T1000 (cell line): ENCODE measurements at regions not wholly inside any gene's neighbourhood (a gene's known extent, or its start where the extent isn't known, plus 50 kb on each side); places are given as distances from the start of the nearest gene placed in this dataset.
"Not testable (repeated sequence)": the region's sequence is repeated elsewhere in the genome, so short reads cannot be mapped to it uniquely, and the experiment has no call there.

Source experiments
- DNase-seq: peaks from one replicate; lab custom pipeline; 2025; ENCODE audit warnings: mixed read lengths; lab: John Stamatoyannopoulos, UW

DNA sequence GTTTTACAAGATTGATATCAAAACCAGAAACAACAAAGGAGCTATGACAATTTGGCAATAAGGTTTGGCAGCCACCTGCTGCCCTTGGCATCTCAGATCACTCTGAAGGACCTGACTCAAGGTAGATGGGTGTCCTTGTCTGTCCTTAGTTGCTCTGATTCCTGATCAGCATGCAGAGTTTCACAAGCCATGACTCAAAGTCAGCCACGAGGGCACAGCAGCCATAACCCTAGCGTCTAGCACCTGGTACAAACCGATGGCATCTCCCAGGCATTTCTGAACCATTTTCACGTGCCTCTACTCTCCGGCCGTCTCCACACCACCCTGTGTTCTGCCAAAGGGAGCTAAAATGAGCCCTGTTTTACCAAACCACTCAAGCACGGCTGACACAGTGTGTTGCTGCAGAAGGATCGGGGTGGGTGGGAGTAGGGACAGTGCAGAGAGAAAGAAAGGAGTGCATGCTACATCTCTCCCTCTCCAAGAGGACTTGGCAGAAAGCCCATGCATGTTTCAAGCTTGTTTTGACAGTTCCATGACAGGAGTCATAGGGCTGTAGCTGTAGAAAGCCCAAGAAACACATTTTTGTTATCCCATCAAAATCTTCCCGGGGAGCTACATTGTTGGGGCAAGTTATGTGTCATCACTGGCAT lies 297.3 kb downstream of the ABCC12 start:
- DNase-seq: no peak

- no peak for DNase-seq
Observed at GRCh38 chr16:47855431-47855830, 300.4 kb downstream of the ABCC12 start.

- DNase-seq: no peak
Observed at GRCh38 chr16:47854737-47855136, 301.1 kb downstream of the ABCC12 start.

DNA sequence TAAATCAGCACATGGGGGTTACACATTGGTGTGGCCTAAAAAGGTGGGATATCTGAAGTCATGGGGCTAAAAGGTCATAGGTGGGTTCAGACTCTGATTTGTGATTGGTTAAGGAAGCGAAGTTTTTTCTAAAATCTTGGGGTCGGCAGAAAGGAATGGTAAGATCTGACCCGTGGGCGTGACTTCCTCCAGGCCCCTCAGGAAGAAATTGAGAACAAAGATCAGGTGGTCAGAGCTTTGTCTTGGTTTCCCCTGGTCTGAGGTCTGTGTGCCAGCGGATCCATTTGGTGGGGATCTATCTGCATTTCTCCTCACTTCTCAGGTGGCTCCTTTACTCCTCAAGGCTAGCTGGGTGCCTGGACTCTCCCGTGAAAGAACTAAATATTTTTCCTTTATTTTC lies 302.8 kb downstream of the ABCC12 start:
- no peak for DNase-seq

- DNase-seq: no peak
Observed at GRCh38 chr16:47851146-47851545, 304.6 kb downstream of the ABCC12 start.

GRCh38 chr16:47849736-47850135 lies 306.1 kb downstream of the ABCC12 start:
- DNase-seq: no peak

- DNase-seq: no peak
Observed at GRCh38 chr16:47848421-47849109, 307.2 kb downstream of the ABCC12 start.

GRCh38 chr16:47847220-47847970 lies 308.4 kb downstream of the ABCC12 start:
- no peak for DNase-seq

DNA sequence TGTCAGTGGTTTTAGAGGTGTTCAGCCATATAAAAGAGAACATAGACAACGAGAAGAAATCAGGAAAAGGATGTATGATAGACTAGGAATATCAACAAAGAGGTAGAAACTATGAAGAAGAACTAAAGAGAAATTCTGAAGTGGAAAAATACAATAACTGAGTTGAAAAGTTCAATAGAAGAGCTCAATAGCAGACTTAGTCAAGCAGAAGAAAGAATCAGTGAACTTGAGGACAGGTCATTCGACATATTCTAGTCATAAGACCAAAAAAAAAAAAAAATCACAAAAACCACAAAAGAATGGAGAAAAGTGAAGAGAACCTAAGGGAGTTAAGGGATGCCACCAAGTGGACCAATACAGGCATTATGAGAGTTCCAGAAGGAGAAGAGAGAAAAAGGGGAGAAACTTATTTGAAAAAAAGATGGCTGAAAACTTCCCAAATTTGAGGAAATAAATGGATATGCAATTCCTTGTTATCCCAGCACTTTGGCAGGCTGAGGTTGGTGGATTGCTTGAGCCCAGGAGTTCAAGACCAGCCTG lies 321.2 kb downstream of the ABCC12 start:
- no peak for DNase-seq

GRCh38 chr16:47833771-47834170 lies 322.0 kb downstream of the ABCC12 start:
- DNase-seq: no peak

GRCh38 chr16:47829850-47830600 lies 325.8 kb downstream of the ABCC12 start:
- DNase-seq: no peak

GRCh38 chr16:47826070-47826469 lies 329.7 kb downstream of the ABCC12 start:
- DNase-seq: no peak

GRCh38 chr16:47817048-47817447 lies 338.7 kb downstream of the ABCC12 start:
- DNase-seq: no peak

DNA sequence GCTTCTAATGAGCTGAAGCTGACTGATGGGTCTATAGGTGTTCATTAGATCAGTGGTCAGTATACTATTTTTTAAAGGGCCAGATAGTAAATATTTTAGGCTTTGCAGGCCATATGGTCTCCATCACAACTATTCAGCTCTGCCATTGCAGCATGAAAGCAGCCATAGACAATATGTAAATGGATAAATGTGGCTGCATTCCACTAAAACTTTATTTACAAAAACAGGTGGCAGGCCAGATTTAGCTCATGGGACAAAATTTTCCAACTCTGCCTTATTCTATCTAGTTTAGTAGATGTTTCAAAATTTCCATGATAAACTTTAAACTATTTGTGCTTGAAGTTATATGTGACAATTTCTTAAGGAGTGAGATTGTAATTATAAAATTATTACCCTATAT lies 339.3 kb downstream of the ABCC12 start:
- no peak for DNase-seq

DNA sequence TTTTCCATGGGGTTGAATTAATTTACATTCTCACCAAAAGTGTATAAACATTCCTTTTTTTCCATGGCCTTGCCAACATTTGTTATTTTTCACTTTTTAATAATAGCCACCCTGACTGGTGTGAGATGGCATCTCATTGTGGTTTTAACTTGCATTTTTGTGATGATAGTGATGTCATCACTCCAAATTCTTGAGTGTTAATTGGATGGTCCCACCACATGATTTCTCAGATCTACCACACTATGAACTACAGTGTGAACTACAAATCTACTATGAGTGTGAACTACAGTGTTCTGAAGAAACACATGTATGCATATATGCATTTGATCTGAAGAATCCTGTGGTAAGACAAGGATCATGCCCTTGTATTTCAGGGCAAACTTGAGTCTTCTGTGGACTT lies 340.1 kb downstream of the ABCC12 start:
- no peak for DNase-seq

- not testable (repeated sequence) for DNase-seq
Observed at GRCh38 chr16:47811758-47812157, 344.0 kb downstream of the ABCC12 start.

DNA sequence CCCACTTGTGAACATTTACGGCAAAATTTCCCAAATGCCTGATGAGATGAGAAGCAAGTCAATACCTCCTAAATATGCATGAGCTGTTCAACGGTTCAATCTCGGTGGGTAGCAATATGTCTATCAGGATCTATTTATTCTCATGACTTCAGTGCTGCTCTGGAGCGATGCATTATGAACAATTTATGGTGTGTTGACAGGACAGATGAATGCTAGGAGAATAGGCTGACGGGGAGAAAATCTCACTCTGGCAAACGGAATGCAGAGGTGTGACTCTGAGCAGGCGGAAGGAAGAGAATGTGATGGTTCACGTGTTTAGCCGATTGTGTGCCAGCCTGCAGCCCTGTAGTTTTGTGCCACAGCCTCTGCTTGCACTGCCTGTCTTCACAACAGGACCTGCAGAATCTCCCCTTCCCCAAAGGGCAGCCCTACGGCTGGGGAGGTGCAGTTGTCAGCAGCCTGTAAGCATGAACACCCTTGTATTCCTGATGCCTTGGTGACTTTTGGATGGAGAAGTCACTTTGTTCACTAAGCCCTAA lies 345.2 kb downstream of the PHKB start:
- DNase-seq: no peak

- DNase-seq: no peak
Observed at GRCh38 chr16:47787696-47788095, 326.6 kb downstream of the PHKB start.

DNA sequence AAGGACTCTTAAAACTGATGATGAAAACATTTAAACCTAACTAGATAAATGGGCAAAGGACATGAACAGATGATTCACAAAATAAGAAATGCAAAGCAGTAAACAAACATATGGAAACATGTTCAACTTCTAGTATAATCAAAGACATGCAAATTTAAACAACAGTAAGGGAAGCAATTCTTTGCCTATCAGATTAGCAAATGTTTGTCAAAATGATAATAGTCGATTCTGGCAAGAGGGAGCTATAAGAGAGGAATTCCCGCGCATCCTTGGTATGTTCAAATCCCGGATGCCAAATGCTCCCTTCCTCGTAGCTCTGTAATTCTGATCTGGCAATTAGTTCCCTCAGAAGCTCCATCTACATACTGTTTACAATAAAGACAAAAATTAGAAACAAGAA lies 320.5 kb downstream of the PHKB start:
- DNase-seq: no peak

- DNase-seq: no peak
Observed at GRCh38 chr16:47780213-47780875, 319.2 kb downstream of the PHKB start.
